ENCODE measurements at regions not wholly inside any gene's neighbourhood (a gene's known extent, or its start where the extent isn't known, plus 50 kb on each side); places are given as distances from the start of the nearest gene placed in this dataset.

DNA sequence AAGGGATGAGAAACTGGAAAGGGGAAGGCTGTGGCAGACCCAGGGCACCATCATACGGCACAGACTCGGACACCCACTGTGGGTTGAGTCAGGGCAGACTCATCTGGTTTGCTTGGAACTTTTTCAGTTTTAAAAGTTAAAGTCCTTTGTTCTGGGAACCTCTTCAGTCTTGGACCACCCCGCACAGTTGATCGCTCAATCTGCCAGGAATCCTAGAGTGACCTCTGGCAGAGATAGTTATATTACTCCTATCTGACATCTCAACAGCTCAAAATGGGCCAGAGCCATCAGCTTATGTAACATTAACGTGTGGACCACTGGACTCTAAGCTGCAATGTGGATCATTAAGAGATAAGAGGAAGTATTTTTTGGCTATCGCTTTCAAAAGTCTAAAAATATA is 164.3 kb downstream of the ABCA8 start:
- ChIA-PET POLR2A (ENCODE audit: low non-redundant PET) (no interaction called here), CTCF (interaction anchor here (0.5 kb wide), 1 partner anchor 397 kb away, joined by 3 read pairs; no protein-coding TSS in a partner anchor)
- TF ChIP-seq CTCF (conservative IDR thresholded peaks at IDR 0.05; ENCODE audit: low read depth): no peak
- no peak overlapping the region for H3K27ac ChIP-seq
- DNase-seq (ENCODE audit: low spot score): no peak

- H3K27ac ChIP-seq: no peak overlapping the region
- POLR2A ChIA-PET (ENCODE audit: low non-redundant PET): no interaction called here
- no peak for TF ChIP-seq CTCF (conservative IDR thresholded peaks at IDR 0.05; ENCODE audit: low read depth)
- no peak for DNase-seq (ENCODE audit: low spot score)
- CTCF ChIA-PET: interaction anchor here (0.5 kb wide), 1 partner anchor 398 kb away, joined by 3 read pairs; no protein-coding TSS in a partner anchor
Observed at GRCh38 chr17:68790492-68790891, 164.7 kb downstream of the ABCA8 start.

GRCh38 chr17:68789203-68789962 is 165.8 kb downstream of the ABCA8 start:
- POLR2A ChIA-PET (ENCODE audit: low non-redundant PET): no interaction called here
- no peak for TF ChIP-seq CTCF (conservative IDR thresholded peaks at IDR 0.05; ENCODE audit: low read depth)
- no peak for DNase-seq (ENCODE audit: low spot score)
- H3K27ac ChIP-seq: no peak overlapping the region
- CTCF ChIA-PET: interaction anchor here (0.6 kb wide), 1 partner anchor 288 kb away, joined by 3 read pairs; no protein-coding TSS in a partner anchor

GRCh38 chr17:68785565-68786486 is 169.4 kb downstream of the ABCA8 start:
- ChIA-PET CTCF (interaction anchor here (0.8 to 1.1 kb wide), 2 partner anchors 441 to 453 kb away, joined by 3 to 5 read pairs; no protein-coding TSS in a partner anchor), POLR2A (ENCODE audit: low non-redundant PET) (no interaction called here)
- TF ChIP-seq CTCF (conservative IDR thresholded peaks at IDR 0.05; ENCODE audit: low read depth): no peak
- no peak for DNase-seq (ENCODE audit: low spot score)
- H3K27ac ChIP-seq: no peak overlapping the region

DNA sequence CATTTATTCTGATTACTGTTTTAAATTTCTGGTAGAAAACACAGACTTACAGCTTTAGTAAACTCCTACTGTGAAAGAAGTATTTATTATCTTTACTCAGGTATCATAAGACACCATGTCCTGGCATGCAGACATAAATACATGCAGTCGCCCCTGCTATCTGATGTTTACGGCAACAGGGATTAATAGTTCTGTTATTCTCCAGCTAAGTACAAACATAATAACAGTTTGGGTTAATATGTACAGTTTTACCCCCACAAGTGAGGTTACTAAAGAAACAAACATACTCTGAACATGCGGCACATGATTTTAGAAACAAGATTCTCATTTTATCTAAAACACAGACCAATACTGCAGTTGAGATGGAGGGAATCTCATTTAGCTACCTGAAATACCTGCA is 170.8 kb downstream of the ABCA8 start:
- no peak overlapping the region for H3K27ac ChIP-seq
- no peak for DNase-seq (ENCODE audit: low spot score)
- CTCF ChIA-PET: no interaction called here
- POLR2A ChIA-PET (ENCODE audit: low non-redundant PET): no interaction called here
- no peak for TF ChIP-seq CTCF (conservative IDR thresholded peaks at IDR 0.05; ENCODE audit: low read depth)

GRCh38 chr17:68783861-68784260 is 171.3 kb downstream of the ABCA8 start:
- POLR2A ChIA-PET (ENCODE audit: low non-redundant PET): no interaction called here
- H3K27ac ChIP-seq: no peak overlapping the region
- CTCF ChIA-PET: no interaction called here
- DNase-seq (ENCODE audit: low spot score): no peak
- no peak for TF ChIP-seq CTCF (conservative IDR thresholded peaks at IDR 0.05; ENCODE audit: low read depth)

Measured in RWPE1 (cell line).